Loucy (cell line): ENCODE measurements at regions not wholly inside any gene's neighbourhood (a gene's known extent, or its start where the extent isn't known, plus 50 kb on each side); places are given as distances from the start of the nearest gene placed in this dataset.

Source experiments
- H2AFZ ChIP-seq: fragments of 200-600 bp; sonication (generic); 2 replicates; pipeline ENCODE4 v1.6.0; 2016; ENCODE audit warnings: antibody characterized with exemption, mild to moderate bottlenecking, low read length, moderate library complexity
- H3F3A ChIP-seq: fragments of 200-600 bp; 2 replicates; pipeline ENCODE4 v1.6.0; 2016; ENCODE audit warnings: antibody characterized with exemption, low read depth, mild to moderate bottlenecking
- H3K27me3 ChIP-seq: fragments of 200-600 bp; sonication (generic); 2 replicates; pipeline ENCODE4 v1.6.1; 2014; ENCODE audit warnings: low read length, mild to moderate bottlenecking; ENCODE audit not compliant: insufficient read depth, poor library complexity, severe bottlenecking
- H3K36me3 ChIP-seq: fragments of 200-600 bp; sonication (generic); 2 replicates; pipeline ENCODE4 v1.6.1; 2016; ENCODE audit warnings: low read length; ENCODE audit not compliant: insufficient read depth
- H3K4me1 ChIP-seq: fragments of 200-600 bp; sonication (generic); 2 replicates; pipeline ENCODE4 v1.5.1; 2014; ENCODE audit warnings: low read length, mild to moderate bottlenecking; ENCODE audit not compliant: insufficient read depth, poor library complexity, severe bottlenecking
- H3K4me2 ChIP-seq: fragments of 200-600 bp; sonication (generic); 2 replicates; pipeline ENCODE4 v1.6.0; 2014; ENCODE audit warnings: antibody characterized with exemption, low read length, low read depth, mild to moderate bottlenecking; ENCODE audit not compliant: poor library complexity, severe bottlenecking
- H3K4me3 ChIP-seq: fragments of 200-600 bp; sonication (generic); 2 replicates; pipeline ENCODE4 v1.5.1; 2014; ENCODE audit warnings: low read length, mild to moderate bottlenecking, mixed read lengths; ENCODE audit not compliant: poor library complexity, severe bottlenecking
- H3K79me2 ChIP-seq: fragments of 200-600 bp; sonication (generic); 2 replicates; pipeline ENCODE4 v1.6.1; 2014; ENCODE audit warnings: low read length; ENCODE audit not compliant: insufficient read depth
- H3K9ac ChIP-seq: fragments of 200-600 bp; sonication (generic); 2 replicates; pipeline ENCODE4 v1.6.0; 2014; ENCODE audit warnings: mild to moderate bottlenecking, low read depth, low read length, moderate library complexity; ENCODE audit not compliant: poor library complexity, severe bottlenecking
- H3K9me2 ChIP-seq: fragments of 200-600 bp; sonication (generic); replicated peaks from 2 replicates; pipeline ENCODE4 v1.6.1; 2016; ENCODE audit warnings: low read depth, low read length, mixed read lengths
- H3K9me3 ChIP-seq: fragments of 200-600 bp; sonication (generic); 2 replicates; pipeline ENCODE4 v1.6.1; 2014; ENCODE audit warnings: mild to moderate bottlenecking, antibody characterized with exemption, low read length, low read depth; ENCODE audit not compliant: insufficient read depth
- H4K20me1 ChIP-seq: fragments of 200-600 bp; sonication (generic); 2 replicates; pipeline ENCODE4 v1.6.0; 2014; ENCODE audit warnings: antibody characterized with exemption, low read length, mild to moderate bottlenecking; ENCODE audit not compliant: insufficient read depth, poor library complexity, severe bottlenecking
- CTCF ChIP-seq: fragments of 200-600 bp; sonication (generic); conservative IDR thresholded peaks from 2 replicates; pipeline ENCODE4 v1.5.1; 2014; ENCODE audit warnings: mild to moderate bottlenecking, antibody characterized with exemption, low read length
- EZH2phosphoT487 ChIP-seq: fragments of 200-600 bp; IDR thresholded peaks from 2 replicates; pipeline ENCODE4 v1.6.1; 2018; ENCODE audit warnings: antibody characterized with exemption, mild to moderate bottlenecking, moderate library complexity, borderline replicate concordance

- Histone ChIP-seq H3K79me2 (no peaks in the 10 kb centered on the region), H3K4me1 (no peaks in the 10 kb centered on the region), H3K27me3 (no peaks in the 10 kb centered on the region), H3K4me2 (no peak overlapping the region), H3K9ac (no peak overlapping the region), H2AFZ (no peak overlapping the region), H3K9me2 (0 out of 2 replicates have a peak, but pooled peaks cover 6% of the 10 kb centered on the region), H4K20me1 (no peaks in the 10 kb centered on the region), H3F3A (no peaks in the 10 kb centered on the region), H3K36me3 (no peaks in the 10 kb centered on the region), H3K9me3 (no peaks in the 10 kb centered on the region), H3K4me3 (no peak overlapping the region)
- TF ChIP-seq CTCF (no peak), EZH2phosphoT487 (no peak)
These were observed 79.3 kb upstream of the NEBL start for GRCh38 chr10:20976390-20976789.

GRCh38 chr10:20975236-20975635 lies 78.1 kb upstream of the NEBL start:
- TF ChIP-seq CTCF (no peak), EZH2phosphoT487 (no peak)
- H3K79me2 ChIP-seq, result no peaks in the 10 kb centered on the region
- H3K36me3 ChIP-seq, result no peaks in the 10 kb centered on the region
- no peak overlapping the region for H3K9ac ChIP-seq
- H3K4me2 ChIP-seq, result no peak overlapping the region
- H2AFZ ChIP-seq, result no peak overlapping the region
- H3F3A ChIP-seq, result no peaks in the 10 kb centered on the region
- no peaks in the 10 kb centered on the region for H3K9me3 ChIP-seq
- H3K27me3 ChIP-seq, result no peaks in the 10 kb centered on the region
- H4K20me1 ChIP-seq, result no peaks in the 10 kb centered on the region
- H3K4me3 ChIP-seq, result no peak overlapping the region
- H3K4me1 ChIP-seq, result no peaks in the 10 kb centered on the region
- 0 out of 2 replicates have a peak, but pooled peaks cover 6% of the 10 kb centered on the region for H3K9me2 ChIP-seq

GRCh38 chr10:20972925-20973324 lies 75.8 kb upstream of the NEBL start:
- no peaks in the 10 kb centered on the region for H4K20me1 ChIP-seq
- H3F3A ChIP-seq, result no peaks in the 10 kb centered on the region
- H3K79me2 ChIP-seq, result no peaks in the 10 kb centered on the region
- H3K9me2 ChIP-seq, result 0 out of 2 replicates have a peak, but pooled peaks cover 6% of the 10 kb centered on the region
- no peaks in the 10 kb centered on the region for H3K36me3 ChIP-seq
- H3K4me1 ChIP-seq, result no peaks in the 10 kb centered on the region
- H3K4me2 ChIP-seq, result no peak overlapping the region
- no peak overlapping the region for H3K4me3 ChIP-seq
- H3K9me3 ChIP-seq, result no peaks in the 10 kb centered on the region
- TF ChIP-seq CTCF, result no peak
- TF ChIP-seq EZH2phosphoT487, result no peak
- H3K27me3 ChIP-seq, result no peaks in the 10 kb centered on the region
- H3K9ac ChIP-seq, result no peak overlapping the region
- H2AFZ ChIP-seq, result no peak overlapping the region
